ENCODE measurements at regions not wholly inside any gene's neighbourhood (a gene's known extent, or its start where the extent isn't known, plus 50 kb on each side); places are given as distances from the start of the nearest gene placed in this dataset.

- TF ChIP-seq POLR2A (IDR thresholded peaks at IDR 0.05): no peak
- TF ChIP-seq CTCF (IDR thresholded peaks at IDR 0.05): no peak
Observed at GRCh38 chr7:125899577-125899976, 970.0 kb upstream of the POT1 start.
